ENCODE measurements at regions not wholly inside any gene's neighbourhood (a gene's known extent, or its start where the extent isn't known, plus 50 kb on each side); places are given as distances from the start of the nearest gene placed in this dataset.

GRCh38 chr2:58517881-58518280 is 276.8 kb upstream of the FANCL start:
- Histone ChIP-seq H3K27me3 (no peaks in the 10 kb centered on the region), H3K9me3 (no peaks in the 10 kb centered on the region), H3K36me3 (no peaks in the 10 kb centered on the region), H3K4me3 (no peak overlapping the region), H3K4me1 (ENCODE audit: insufficient read depth) (no peaks in the 10 kb centered on the region), H3K27ac (no peak overlapping the region)
- 77 to 86% (median 83%) methylated on average over 2 of the region's 2 CpGs for WGBS, 3 donors
- intact Hi-C loops (cut with DNase I) = no loop called here
- no peak for TF ChIP-seq EP300 (IDR thresholded peaks at IDR 0.05)
- no peak for TF ChIP-seq CTCF (IDR thresholded peaks at IDR 0.05)
- TF ChIP-seq POLR2A (IDR thresholded peaks at IDR 0.05) = no peak
- no peak for DNase-seq

- DNase-seq = no peak
- Histone ChIP-seq H3K27ac (no peak overlapping the region), H3K27me3 (no peaks in the 10 kb centered on the region), H3K9me3 (no peaks in the 10 kb centered on the region), H3K4me3 (no peak overlapping the region), H3K36me3 (no peaks in the 10 kb centered on the region), H3K4me1 (ENCODE audit: insufficient read depth) (no peaks in the 10 kb centered on the region)
- 88 to 94% (median 93%) methylated on average over 3 of the region's 3 CpGs for WGBS, 3 donors
- TF ChIP-seq CTCF (IDR thresholded peaks at IDR 0.05) (no peak), EP300 (IDR thresholded peaks at IDR 0.05) (no peak), POLR2A (IDR thresholded peaks at IDR 0.05) (no peak)
- intact Hi-C loops (cut with DNase I) = no loop called here
These were observed 275.6 kb upstream of the FANCL start for GRCh38 chr2:58516695-58517094.

GRCh38 chr2:58515827-58516573 is 274.9 kb upstream of the FANCL start:
- H3K4me3 ChIP-seq = no peak overlapping the region
- 89 to 99% (median 94%) methylated on average over 2 of the region's 2 CpGs for WGBS, 3 donors
- no peak overlapping the region for H3K27ac ChIP-seq
- no peaks in the 10 kb centered on the region for H3K9me3 ChIP-seq
- no peak for TF ChIP-seq POLR2A (IDR thresholded peaks at IDR 0.05)
- TF ChIP-seq CTCF (IDR thresholded peaks at IDR 0.05) = no peak
- no peak for TF ChIP-seq EP300 (IDR thresholded peaks at IDR 0.05)
- no peak for DNase-seq
- H3K36me3 ChIP-seq = no peaks in the 10 kb centered on the region
- H3K27me3 ChIP-seq = no peaks in the 10 kb centered on the region
- intact Hi-C loops (cut with DNase I) = no loop called here
- H3K4me1 ChIP-seq (ENCODE audit: insufficient read depth) = no peaks in the 10 kb centered on the region

GRCh38 chr2:58514252-58514651 is 273.1 kb upstream of the FANCL start:
- no peaks in the 10 kb centered on the region for H3K9me3 ChIP-seq
- H3K4me3 ChIP-seq = no peak overlapping the region
- H3K27me3 ChIP-seq = no peaks in the 10 kb centered on the region
- H3K36me3 ChIP-seq = no peaks in the 10 kb centered on the region
- H3K27ac ChIP-seq = no peak overlapping the region
- H3K4me1 ChIP-seq (ENCODE audit: insufficient read depth) = no peaks in the 10 kb centered on the region
- no peak for TF ChIP-seq EP300 (IDR thresholded peaks at IDR 0.05)
- TF ChIP-seq CTCF (IDR thresholded peaks at IDR 0.05) = no peak
- TF ChIP-seq POLR2A (IDR thresholded peaks at IDR 0.05) = no peak
- DNase-seq = no peak
- intact Hi-C loops (cut with DNase I) = no loop called here
